NCI-H345 treated with DMSO at 0.1 percent for 48 hours (cell line): ENCODE measurements at regions not wholly inside any gene's neighbourhood (a gene's known extent, or its start where the extent isn't known, plus 50 kb on each side); places are given as distances from the start of the nearest gene placed in this dataset.

Source experiments
- DNase-seq: peaks from one replicate; lab custom pipeline; 2025; ENCODE audit not compliant: unreplicated experiment; lab: John Stamatoyannopoulos, UW

DNA sequence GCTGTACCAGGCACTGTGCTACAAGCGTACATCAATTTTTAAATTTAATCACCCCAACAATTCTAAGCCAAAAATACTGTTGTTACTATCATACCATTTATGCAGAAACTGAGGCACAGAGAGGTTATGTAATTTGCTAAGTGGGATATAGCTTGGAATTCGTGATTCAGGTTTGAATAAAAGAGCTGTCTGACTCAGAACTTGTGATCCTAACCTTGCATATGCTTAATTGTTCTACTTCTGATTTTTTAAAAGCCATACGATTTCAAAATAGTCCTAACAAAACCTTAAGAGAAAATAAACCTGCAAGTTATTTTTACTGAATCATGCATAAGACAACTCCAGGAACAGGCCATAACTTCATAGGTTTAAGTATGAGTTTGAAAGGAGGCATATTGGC, 498.0 kb upstream of the CFAP20DC start:
- no peak for DNase-seq

- no peak for DNase-seq
Observed at GRCh38 chr3:59546522-59546921, 496.7 kb upstream of the CFAP20DC start.

GRCh38 chr3:59545374-59545773, 495.5 kb upstream of the CFAP20DC start:
- no peak for DNase-seq

GRCh38 chr3:59542276-59542675, 492.5 kb upstream of the CFAP20DC start:
- DNase-seq = no peak

DNA sequence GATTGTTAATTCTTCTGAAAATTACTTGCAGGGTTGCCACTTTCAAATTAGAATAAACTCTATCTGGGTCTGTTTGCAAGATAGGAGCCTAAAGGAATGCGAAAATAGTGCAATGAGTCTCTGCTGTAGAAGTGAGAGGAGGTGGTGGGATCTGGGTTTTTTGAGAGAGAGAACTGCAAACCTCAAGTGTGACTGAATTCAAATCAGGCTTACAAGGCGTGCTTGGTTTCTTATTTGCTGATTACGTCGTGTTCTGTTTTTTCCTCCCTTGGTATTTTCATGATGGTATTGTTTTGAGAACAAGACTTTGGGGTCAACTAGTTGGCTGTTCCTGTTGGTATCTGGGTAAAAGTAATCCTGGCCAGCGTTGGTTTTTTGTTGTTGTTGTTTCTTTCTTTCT, 490.9 kb upstream of the CFAP20DC start:
- no peak for DNase-seq

DNA sequence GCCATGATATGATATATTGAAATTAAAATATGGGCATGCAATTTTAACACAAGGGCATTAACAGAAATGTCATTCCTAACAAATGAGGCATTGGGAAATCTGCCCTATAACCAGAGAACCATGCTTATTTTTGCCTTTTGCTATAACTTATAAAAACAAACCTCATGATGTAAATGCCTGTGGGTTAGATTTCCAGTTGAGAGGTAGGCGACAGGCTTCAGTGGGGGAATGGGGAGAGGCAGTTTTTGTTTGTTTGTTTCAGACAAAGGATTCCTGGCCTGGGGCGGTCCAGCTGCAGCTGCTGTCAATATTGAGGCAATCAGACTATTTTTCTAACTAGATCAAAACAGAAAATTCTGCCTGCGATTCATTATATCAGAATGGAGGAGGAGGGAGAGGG, 490.4 kb upstream of the CFAP20DC start:
- DNase-seq = no peak

- DNase-seq = no peak
Observed at GRCh38 chr3:59538753-59539432, 489.1 kb upstream of the CFAP20DC start.

GRCh38 chr3:59535791-59536221, 486.0 kb upstream of the CFAP20DC start:
- DNase-seq = no peak

DNA sequence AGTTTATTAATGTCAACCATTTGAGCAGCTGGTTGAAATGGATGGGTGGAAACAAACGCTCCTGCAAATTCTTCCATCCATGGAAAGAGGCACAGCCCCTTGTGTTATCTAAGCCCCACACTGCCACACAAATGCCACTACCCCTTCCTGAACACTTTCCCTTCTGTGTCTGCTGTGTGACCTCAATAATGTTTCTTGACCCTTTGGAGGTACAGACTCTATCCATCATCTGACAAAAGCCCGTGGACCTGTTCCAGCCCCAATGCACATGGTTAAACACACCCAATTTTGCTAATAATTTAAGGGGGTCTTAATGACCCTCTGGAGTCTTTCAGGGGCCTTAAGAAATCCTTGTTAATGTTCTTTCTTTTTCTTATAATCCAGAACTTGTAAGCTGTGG, 482.2 kb upstream of the CFAP20DC start:
- no peak for DNase-seq

DNA sequence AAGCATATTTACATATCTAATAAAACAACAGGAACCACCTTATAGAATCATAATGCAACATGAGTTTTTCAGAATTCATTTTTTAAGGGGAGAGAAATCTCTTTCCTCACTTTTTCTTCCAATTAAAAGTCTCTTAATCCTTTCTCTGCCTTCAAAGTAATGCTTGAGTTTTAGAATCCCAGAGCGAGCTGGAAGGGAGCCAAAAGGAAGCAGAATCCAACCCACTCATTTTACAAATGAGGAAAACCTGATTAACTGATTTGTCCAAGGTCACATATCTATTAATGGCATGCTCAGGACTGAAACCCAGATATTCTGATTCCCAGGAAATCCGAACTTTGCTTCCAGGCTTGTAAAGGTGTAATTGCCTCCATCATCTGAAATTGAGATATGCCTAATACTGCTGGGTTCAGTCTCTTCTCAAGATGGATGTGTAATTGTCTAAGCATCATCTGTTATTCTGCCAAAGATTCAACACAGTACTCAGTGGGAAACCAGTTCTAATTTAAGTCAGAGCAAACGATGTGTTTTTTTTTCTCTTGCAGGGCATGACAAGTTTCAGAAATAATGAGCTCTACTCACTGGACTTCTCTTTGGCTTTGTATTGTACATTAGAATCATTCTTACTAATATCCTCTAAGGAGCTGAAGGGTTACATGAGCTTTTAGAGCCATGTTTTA, 481.4 kb upstream of the CFAP20DC start:
- no peak for DNase-seq

DNA sequence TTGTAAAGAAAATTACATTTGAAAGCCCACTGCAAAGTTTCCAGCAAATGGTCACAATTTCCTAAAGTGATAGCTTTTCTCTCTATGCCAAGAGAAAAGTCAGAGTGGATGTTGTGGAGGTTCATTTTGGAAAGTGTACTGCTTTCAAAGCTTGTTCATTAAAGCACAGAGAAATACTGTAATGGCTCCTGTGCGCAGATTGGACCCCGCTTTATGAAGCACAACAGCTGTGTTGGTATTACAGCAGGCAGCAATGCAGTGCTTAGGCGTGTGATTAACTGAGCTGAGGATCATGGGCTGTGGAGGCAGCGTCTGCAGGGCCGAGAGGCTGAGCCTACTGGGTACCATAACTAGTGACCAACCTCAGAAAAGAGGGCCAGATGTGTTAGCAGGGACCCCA, 478.4 kb upstream of the CFAP20DC start:
- DNase-seq = no peak

DNA sequence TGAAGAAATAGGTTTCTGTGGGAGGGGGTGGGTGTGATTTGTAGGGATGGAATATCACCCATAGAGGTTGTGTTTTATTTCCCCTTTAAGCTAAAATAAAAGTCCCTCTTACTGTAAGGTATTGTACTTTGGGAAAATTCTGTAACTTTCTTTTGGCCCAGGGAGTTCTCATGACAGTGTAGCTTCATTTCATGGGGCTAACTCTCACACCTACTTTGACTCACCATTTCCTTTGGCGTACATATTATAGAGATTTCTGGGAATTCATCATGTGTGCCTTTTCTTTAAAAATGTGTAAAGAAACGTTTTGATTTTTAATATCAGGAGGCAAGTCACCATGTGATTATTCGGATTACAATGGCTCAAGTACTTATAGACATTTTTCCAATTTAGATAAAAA, 477.7 kb upstream of the CFAP20DC start:
- DNase-seq = no peak

DNA sequence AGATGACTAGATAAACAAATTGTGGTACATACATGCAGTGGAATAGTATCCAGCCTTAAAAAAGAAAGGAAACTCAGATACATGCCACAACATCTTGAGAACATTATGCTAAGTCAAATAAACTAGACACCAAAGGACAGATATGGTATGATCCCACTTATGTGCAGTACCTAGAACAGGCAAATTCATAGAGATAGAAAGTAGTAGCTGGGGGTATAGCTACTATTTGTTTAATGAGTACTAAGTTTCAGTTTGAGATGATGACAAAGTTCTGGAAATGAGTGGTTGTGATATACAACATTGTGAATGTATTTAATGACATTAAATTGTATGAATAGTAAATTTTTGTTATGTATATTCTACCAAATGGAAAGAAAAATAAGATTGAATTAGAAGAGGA, 477.2 kb upstream of the CFAP20DC start:
- DNase-seq = no peak

DNA sequence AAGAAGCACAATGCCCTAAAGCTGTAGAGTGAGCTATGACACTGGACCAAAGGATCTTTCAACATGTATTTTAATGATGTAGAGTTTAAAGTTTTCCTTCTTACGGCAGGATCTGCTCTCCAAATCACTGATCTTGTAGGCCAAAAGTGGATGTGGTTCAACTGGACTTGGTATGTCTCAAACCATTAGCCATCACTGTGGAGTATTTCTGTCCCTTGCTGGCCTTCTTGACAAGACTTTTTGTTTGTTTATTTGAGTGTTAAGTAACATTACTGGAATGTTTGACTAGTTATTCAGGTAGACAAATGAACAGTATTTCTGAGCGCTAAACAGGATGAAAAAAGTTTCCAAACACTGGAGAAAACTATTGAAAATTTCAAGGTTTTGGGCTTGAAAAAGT, 472.7 kb upstream of the CFAP20DC start:
- DNase-seq = no peak

DNA sequence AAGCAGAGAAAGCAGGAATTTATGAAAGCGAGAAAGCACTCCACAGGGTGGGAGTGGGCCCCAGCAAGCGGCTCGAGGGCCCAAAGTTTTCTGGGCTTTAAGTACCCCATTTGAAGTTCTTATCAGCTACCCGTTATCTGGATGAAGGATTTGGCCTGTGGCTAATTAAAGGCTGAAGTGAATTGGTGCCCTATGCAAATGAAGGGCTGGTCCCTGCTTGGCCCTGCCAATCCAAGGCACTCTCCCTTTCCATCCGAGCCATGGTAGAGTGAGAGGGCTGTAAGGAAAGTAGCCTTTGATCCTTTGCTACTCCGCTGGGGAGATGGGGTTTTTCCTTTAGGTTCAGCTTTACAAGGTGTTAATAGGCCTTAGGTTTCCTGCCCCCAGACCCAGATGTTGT, 469.3 kb upstream of the CFAP20DC start:
- DNase-seq = no peak

DNA sequence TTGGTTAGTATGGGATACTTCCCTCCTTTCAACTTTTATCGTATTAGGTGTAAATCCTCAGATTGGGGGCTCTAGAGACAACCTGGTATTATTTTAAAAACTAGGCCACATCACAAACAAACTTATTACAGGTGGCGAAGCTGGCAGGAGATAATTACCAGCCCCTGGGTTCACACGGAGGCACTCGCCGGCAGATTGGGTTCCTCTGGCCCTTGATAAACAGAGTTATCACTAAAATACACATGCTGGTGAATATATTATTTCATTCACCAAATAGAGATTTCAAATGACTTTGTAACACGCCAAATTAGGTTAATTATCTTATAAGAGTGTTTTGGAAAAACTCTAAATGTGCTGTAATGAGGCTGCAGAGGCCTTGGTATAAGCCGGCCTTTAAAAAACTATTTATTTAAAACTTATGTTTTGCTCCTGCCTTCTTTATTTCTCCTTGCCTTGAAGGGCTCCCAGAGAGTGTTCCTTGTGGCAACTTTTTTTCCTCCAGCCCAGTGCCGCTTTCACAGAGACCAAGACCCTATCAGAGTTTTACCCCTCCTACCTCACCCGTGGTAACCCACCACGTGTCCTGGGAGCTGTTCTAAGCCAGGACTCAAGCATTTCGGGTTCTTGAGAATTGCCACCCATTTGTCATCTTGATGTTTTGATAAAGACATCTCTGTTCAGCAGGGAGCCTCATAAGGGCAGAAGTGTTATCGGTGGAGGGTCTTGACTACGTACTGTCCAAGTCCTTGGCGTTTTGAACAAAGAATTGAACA, 468.6 kb upstream of the CFAP20DC start:
- DNase-seq = no peak

- no peak for DNase-seq
Observed at GRCh38 chr3:59517388-59517787, 467.6 kb upstream of the CFAP20DC start.

- DNase-seq = no peak
Observed at GRCh38 chr3:59515966-59516365, 466.1 kb upstream of the CFAP20DC start.

DNA sequence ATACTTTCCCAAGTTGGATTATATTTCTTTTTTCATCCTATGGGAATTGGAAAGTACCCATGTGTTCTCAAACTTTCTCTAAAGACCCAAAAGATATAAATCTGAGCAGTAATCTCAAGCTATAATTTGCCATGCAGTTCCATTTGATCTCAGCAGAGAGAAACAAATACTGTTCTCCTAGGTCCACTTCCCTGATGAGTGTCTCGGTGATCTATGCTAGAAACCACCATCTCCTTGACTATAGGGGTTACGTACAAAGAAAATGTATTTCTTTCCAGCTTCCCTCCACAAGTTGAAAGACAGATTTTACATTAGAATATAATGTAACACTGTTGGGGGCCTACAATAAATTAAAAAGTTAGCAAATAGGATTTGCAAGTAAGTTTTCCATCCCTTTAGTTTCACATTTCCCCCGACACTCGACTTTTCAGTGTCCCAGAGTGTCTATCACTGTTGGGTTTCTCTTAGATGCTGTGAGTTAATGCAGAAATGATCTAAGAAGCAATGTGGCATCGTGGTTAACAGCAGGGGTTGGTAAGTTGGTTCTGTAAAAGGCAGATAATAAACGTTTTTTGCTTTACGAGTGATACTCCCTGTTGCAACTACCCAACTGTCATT, 465.1 kb upstream of the CFAP20DC start:
- DNase-seq = no peak

DNA sequence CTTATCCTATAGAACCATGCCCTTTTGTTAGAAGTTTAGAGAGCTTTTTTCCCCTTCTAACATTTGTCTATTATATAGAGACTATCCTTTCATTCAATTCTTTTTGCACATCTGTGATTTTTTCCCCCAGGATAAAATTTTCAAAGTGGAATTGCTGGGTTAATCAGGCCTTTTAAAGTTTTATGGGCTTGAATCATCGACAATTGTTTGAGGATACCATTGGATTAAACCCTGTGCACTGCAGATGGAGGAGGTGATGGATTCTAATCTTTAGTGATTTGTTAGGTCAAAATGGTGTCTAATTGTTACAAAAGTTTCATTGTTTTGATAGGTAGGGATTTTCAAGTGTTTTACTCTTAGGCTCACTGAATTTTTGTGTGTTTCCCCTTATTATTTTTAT, 463.7 kb upstream of the CFAP20DC start:
- DNase-seq = no peak

DNA sequence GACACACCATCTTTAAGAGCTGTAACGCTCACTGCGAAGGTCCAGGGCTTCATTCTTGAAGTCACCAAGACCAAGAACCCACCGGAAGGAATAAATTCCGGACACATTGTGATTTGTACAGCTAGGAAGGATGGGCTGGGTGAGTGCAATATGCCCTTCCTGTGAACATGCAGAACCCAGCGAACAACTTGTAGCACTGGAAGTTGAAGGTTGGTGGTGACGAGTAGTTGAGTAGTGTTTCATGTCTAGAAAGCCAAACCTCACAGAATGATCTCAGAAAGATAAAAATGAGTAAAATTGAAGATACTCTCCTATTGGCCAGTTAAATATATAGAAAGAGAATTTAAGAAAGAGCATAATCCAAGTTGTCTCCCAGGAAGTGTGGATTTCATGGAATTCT, 462.2 kb upstream of the CFAP20DC start:
- DNase-seq = no peak

- DNase-seq = no peak
Observed at GRCh38 chr3:59510576-59510975, 460.8 kb upstream of the CFAP20DC start.
